HepG2 (cell line): ENCODE measurements at regions not wholly inside any gene's neighbourhood (a gene's known extent, or its start where the extent isn't known, plus 50 kb on each side); places are given as distances from the start of the nearest gene placed in this dataset.

Experiments
- ATAC-seq: fragments of 200-7000 bp; cut with Tn5 transposase; 3 replicates; pipeline ENCODE4 v1.9.1; 2020; ENCODE audit warnings: mild to moderate bottlenecking, moderate library complexity
- BruUV-seq: library from RNA; stranded (reverse); fragments of 400-500 nt; replicated peaks from 2 replicates; lab custom pipeline; 2021; lab: Mats Ljungman, UMichigan
- CTCF ChIA-PET: fragments of 300-600 bp; formaldehyde crosslinking; extraction: SDS; loops from one replicate; lab custom pipeline; 2021; ENCODE audit warnings: low total read pairs, inconsistent platforms, low intra/inter-chr PET ratio; lab: Yijun Ruan, JAX
- POLR2A ChIA-PET: fragments of 350-600 bp; sonication (Branson Sonifier 250); formaldehyde crosslinking; loops from one replicate; lab custom pipeline; 2020; ENCODE audit warnings: antibody characterized with exemption, inconsistent platforms; lab: Yijun Ruan, JAX
- DNase-seq: peaks from one replicate; pipeline ENCODE4 v3.0.0-alpha.2; 2015; ENCODE audit warnings: low spot score
- FAIRE-seq: peaks from 3 replicates; lab custom pipeline; 2011; peaks lifted over from hg19 to GRCh38; lab: Jason Lieb, UNC
- H2AFZ ChIP-seq: one replicate; pipeline ENCODE4 v1.6.1; 2011; ENCODE audit warnings: low read length, inconsistent platforms
- H3K27ac ChIP-seq: fragments of 300-600 bp; 3 replicates; pipeline ENCODE4 v1.8.0; 2011; ENCODE audit warnings: mixed run types, mild to moderate bottlenecking, mixed read lengths, low read length, inconsistent platforms; ENCODE audit not compliant: insufficient read depth; ENCODE audit errors: extremely low read length
- H3K27me3 ChIP-seq, 2 experiments: fragments of 200-600 bp in 1 of 2; 2 replicates in 1 of 2; 3 replicates in 1 of 2; pipeline versions ENCODE4 v1.6.0 to v1.8.0; 2011; ENCODE audit warnings: low read length in 2 of 2, mild to moderate bottlenecking in 2 of 2, moderate library complexity in 2 of 2, inconsistent platforms in 1 of 2; ENCODE audit not compliant: insufficient read depth in 2 of 2, control insufficient read depth in 1 of 2
- H3K36me3 ChIP-seq, 2 experiments: fragments of 200-600 bp in 1 of 2; replicated peaks in 1 of 2; 2 replicates in 1 of 2; 3 replicates in 1 of 2; pipeline versions ENCODE4 v1.5.1 to v1.8.0; 2011; ENCODE audit warnings: low read length in 2 of 2, inconsistent platforms in 1 of 2; ENCODE audit not compliant: insufficient read depth in 2 of 2, control insufficient read depth in 1 of 2
- H3K4me1 ChIP-seq: 2 replicates; pipeline ENCODE4 v1.5.1; 2012; ENCODE audit warnings: low read length, inconsistent platforms; ENCODE audit not compliant: insufficient read depth
- H3K4me2 ChIP-seq: 2 replicates; pipeline ENCODE4 v1.6.0; 2011; ENCODE audit warnings: low read depth, low read length, inconsistent platforms
- H3K4me3 ChIP-seq, 3 experiments: fragments of 200-600 bp in 1 of 3; sonication (generic), shearing (Covaris generic) in 1 of 3; replicated peaks in 1 of 3; 2 replicates each; pipeline ENCODE4 v1.5.1; 2011 to 2016; ENCODE audit warnings: low read length in 3 of 3, inconsistent platforms in 2 of 3, low read depth in 2 of 3, mild to moderate bottlenecking in 2 of 3, control low read depth in 1 of 3, mixed read lengths in 1 of 3; ENCODE audit not compliant: insufficient read depth in 1 of 3
- H3K79me2 ChIP-seq: one replicate; pipeline ENCODE4 v1.6.1; 2011; ENCODE audit warnings: low read length, inconsistent platforms; ENCODE audit not compliant: insufficient read depth
- H3K9ac ChIP-seq: 2 replicates; pipeline ENCODE4 v1.6.0; 2011; ENCODE audit warnings: mild to moderate bottlenecking, low read depth, low read length, inconsistent platforms; ENCODE audit not compliant: insufficient read depth
- H3K9me3 ChIP-seq: 2 replicates; pipeline ENCODE4 v1.5.1; 2012; ENCODE audit warnings: mild to moderate bottlenecking, low read length
- H4K20me1 ChIP-seq: 2 replicates; pipeline ENCODE4 v1.6.0; 2011; ENCODE audit warnings: inconsistent platforms, mild to moderate bottlenecking, low read length, moderate library complexity; ENCODE audit not compliant: insufficient read depth
- BORCS8-MEF2B ChIP-seq: sonication (generic); formaldehyde crosslinking; IDR thresholded peaks from 2 replicates; pipeline ENCODE4 v1.8.0; 2022; ENCODE audit warnings: mild to moderate bottlenecking, missing genetic modification reagents
- HIVEP1 ChIP-seq: sonication (generic); formaldehyde crosslinking; IDR thresholded peaks from 2 replicates; pipeline ENCODE4 v1.4.0; 2020; ENCODE audit warnings: mild to moderate bottlenecking, missing genetic modification reagents
- NFKBIZ ChIP-seq: IDR thresholded peaks from 2 replicates; pipeline ENCODE4 v1.6.1; 2018; ENCODE audit warnings: missing genetic modification reagents, missing compliant biosample characterization
- PTBP1 ChIP-seq: fragments of 200-400 bp; formaldehyde crosslinking; IDR thresholded peaks from 2 replicates; pipeline ENCODE4 v1.6.1; 2018; ENCODE audit warnings: low read length, low read depth; ENCODE audit not compliant: poor library complexity, severe bottlenecking
- ZNF558 ChIP-seq: sonication (generic); formaldehyde crosslinking; IDR thresholded peaks from 2 replicates; pipeline ENCODE4 v1.9.0; 2022; ENCODE audit warnings: mild to moderate bottlenecking, missing genetic modification reagents, borderline replicate concordance
- ZNF598 ChIP-seq: sonication (generic); formaldehyde crosslinking; IDR thresholded peaks from 2 replicates; pipeline ENCODE4 v1.5.1; 2020; ENCODE audit warnings: mild to moderate bottlenecking, missing genetic modification reagents, borderline replicate concordance
- ZNF839 ChIP-seq: sonication (generic); formaldehyde crosslinking; IDR thresholded peaks from 2 replicates; pipeline ENCODE4 v1.4.0; 2020; ENCODE audit warnings: missing genetic modification reagents, mild to moderate bottlenecking, borderline replicate concordance
- WGBS: methylation state at CpG from one replicate; pipeline ENCODE4 v1.1.6; 2017; ENCODE audit warnings: low lambda C conversion rate; 5-methylcytosine and 5-hydroxymethylcytosine counted together
- in situ Hi-C: cut with HindIII; loops from 2 replicates; pipeline ENCODE4 v1.10.0; 2017; ENCODE audit warnings: low pct_unique_long_range_greater_than_20kb; ENCODE audit not compliant: extremely low pct_ligation_motif_present
- intact Hi-C: fragments of 100-400 bp; cut with micrococcal nuclease; formaldehyde crosslinking; loops from one replicate; pipeline ENCODE4 v1.10.0; 2022; ENCODE audit not compliant: unreplicated experiment
- TF ChIP-seq, protein P1 (sequence below): sonication (generic); formaldehyde crosslinking; IDR thresholded peaks from 2 replicates; pipeline ENCODE4 v1.9.0; 2021; ENCODE audit warnings: mild to moderate bottlenecking, missing genetic modification reagents

DNA sequence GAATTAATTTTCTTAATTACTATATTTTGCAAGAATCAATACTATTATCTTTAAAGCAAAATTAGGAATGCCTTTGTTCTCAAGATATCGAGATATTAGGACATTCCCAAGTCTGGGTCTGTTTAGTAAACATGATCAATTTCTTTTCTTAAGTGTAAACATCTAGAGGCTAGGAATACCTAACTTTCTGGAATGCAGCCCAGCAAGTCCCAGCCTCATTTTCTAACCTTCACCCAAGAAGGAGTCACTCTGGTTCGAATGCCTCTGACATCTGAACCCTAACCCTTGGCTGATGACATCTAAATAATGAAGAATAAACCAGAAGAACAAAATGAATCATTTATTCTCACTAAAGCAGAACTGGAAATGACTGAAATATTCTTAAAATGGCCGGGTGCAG, 297.5 kb upstream of the IRX3 start:
- in situ Hi-C loops (no loop called here), intact Hi-C loops (no loop called here)
- H3K9ac ChIP-seq = no peak overlapping the region
- H3K27ac ChIP-seq = no peak overlapping the region
- ChIA-PET POLR2A (no interaction called here), CTCF (no interaction called here)
- peaks cover 0 to 13% of the 10 kb centered on the region in 2 experiments; a peak in 2 of 5 replicates for H3K27me3 ChIP-seq
- H3K9me3 ChIP-seq = no peaks in the 10 kb centered on the region
- TF ChIP-seq HIVEP1 (CRISPR knock-in tag) = no peak
- TF ChIP-seq BORCS8-MEF2B (CRISPR knock-in tag) = no peak
- TF ChIP-seq PTBP1 = no peak
- TF ChIP-seq ZNF558 (CRISPR knock-in tag) = no peak
- TF ChIP-seq, protein P1, sequence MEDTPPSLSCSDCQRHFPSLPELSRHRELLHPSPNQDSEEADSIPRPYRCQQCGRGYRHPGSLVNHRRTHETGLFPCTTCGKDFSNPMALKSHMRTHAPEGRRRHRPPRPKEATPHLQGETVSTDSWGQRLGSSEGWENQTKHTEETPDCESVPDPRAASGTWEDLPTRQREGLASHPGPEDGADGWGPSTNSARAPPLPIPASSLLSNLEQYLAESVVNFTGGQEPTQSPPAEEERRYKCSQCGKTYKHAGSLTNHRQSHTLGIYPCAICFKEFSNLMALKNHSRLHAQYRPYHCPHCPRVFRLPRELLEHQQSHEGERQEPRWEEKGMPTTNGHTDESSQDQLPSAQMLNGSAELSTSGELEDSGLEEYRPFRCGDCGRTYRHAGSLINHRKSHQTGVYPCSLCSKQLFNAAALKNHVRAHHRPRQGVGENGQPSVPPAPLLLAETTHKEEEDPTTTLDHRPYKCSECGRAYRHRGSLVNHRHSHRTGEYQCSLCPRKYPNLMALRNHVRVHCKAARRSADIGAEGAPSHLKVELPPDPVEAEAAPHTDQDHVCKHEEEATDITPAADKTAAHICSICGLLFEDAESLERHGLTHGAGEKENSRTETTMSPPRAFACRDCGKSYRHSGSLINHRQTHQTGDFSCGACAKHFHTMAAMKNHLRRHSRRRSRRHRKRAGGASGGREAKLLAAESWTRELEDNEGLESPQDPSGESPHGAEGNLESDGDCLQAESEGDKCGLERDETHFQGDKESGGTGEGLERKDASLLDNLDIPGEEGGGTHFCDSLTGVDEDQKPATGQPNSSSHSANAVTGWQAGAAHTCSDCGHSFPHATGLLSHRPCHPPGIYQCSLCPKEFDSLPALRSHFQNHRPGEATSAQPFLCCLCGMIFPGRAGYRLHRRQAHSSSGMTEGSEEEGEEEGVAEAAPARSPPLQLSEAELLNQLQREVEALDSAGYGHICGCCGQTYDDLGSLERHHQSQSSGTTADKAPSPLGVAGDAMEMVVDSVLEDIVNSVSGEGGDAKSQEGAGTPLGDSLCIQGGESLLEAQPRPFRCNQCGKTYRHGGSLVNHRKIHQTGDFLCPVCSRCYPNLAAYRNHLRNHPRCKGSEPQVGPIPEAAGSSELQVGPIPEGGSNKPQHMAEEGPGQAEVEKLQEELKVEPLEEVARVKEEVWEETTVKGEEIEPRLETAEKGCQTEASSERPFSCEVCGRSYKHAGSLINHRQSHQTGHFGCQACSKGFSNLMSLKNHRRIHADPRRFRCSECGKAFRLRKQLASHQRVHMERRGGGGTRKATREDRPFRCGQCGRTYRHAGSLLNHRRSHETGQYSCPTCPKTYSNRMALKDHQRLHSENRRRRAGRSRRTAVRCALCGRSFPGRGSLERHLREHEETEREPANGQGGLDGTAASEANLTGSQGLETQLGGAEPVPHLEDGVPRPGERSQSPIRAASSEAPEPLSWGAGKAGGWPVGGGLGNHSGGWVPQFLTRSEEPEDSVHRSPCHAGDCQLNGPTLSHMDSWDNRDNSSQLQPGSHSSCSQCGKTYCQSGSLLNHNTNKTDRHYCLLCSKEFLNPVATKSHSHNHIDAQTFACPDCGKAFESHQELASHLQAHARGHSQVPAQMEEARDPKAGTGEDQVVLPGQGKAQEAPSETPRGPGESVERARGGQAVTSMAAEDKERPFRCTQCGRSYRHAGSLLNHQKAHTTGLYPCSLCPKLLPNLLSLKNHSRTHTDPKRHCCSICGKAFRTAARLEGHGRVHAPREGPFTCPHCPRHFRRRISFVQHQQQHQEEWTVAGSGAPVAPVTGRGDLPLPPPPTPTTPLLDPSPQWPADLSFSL (CRISPR knock-in tag) = no peak
- no peak for TF ChIP-seq ZNF839 (CRISPR knock-in tag)
- TF ChIP-seq NFKBIZ = no peak
- TF ChIP-seq ZNF598 (CRISPR knock-in tag) = no peak
- no peak overlapping the region for H3K4me3 ChIP-seq
- DNase-seq (no peak), FAIRE-seq (no peak), ATAC-seq (no peak)
- H3K79me2 ChIP-seq = no peaks in the 10 kb centered on the region
- no peaks in the 10 kb centered on the region for H3K4me1 ChIP-seq
- H3K4me2 ChIP-seq = no peak overlapping the region
- H4K20me1 ChIP-seq = no peaks in the 10 kb centered on the region
- H3K36me3 ChIP-seq = no peaks in the 10 kb centered on the region
- H2AFZ ChIP-seq = no peak overlapping the region
- 1% methylated on average over 3 of the region's 3 CpGs for WGBS
- BruUV-seq = no TSS peak
